ENCODE measurements at regions not wholly inside any gene's neighbourhood (a gene's known extent, or its start where the extent isn't known, plus 50 kb on each side); places are given as distances from the start of the nearest gene placed in this dataset.

GRCh38 chrX:107508925-107509324 lies 59.5 kb downstream of the FRMPD3 start:
- Histone ChIP-seq H3K9me1 (ENCODE audit: insufficient read depth, low read length) (no peaks in the 10 kb centered on the region), H3K56ac (ENCODE audit: extremely low read depth, insufficient read depth, low read length) (no peak overlapping the region), H3K4me2 (ENCODE audit: low read depth, low read length) (no peak overlapping the region), H2AK9ac (replicated peaks; ENCODE audit: low read depth, low read length, poor library complexity) (no peak overlapping the region), H3K14ac (replicated peaks; ENCODE audit: low read depth, low read length) (no peak overlapping the region), H4K20me1 (ENCODE audit: insufficient read depth, low read length) (no peaks in the 10 kb centered on the region), H3K4me3 (ENCODE audit: insufficient read depth, low read depth, low read length) (no peak overlapping the region), H3K27ac (ENCODE audit: insufficient read depth, low read length) (no peak overlapping the region), H2BK5ac (ENCODE audit: low read depth, low read length, poor library complexity, severe bottlenecking) (no peak overlapping the region), H2BK120ac (ENCODE audit: low read depth, low read length) (no peak overlapping the region), H3K79me1 (ENCODE audit: low read depth in 1 of 2, low read length in 2 of 2) (no peaks in the 10 kb centered on the region), H2BK15ac (ENCODE audit: low read depth, low read length) (no peak overlapping the region), H3K9me3 (ENCODE audit: control insufficient read depth, insufficient read depth, low read length) (peaks cover 5% of the 10 kb centered on the region; the same call in 1 of the 2 replicates), H3K23ac (ENCODE audit: low read depth, low read length) (no peak overlapping the region), H4K91ac (ENCODE audit: insufficient read depth, low read depth, low read length) (no peak overlapping the region), H3K18ac (ENCODE audit: low read depth, low read length) (no peak overlapping the region), H3K4me1 (ENCODE audit: control insufficient read depth, insufficient read depth, low read length) (no peaks in the 10 kb centered on the region), H3K9ac (ENCODE audit: low read depth, low read length) (no peak overlapping the region), H4K5ac (ENCODE audit: low read depth, low read length) (no peak overlapping the region), H3K27me3 (ENCODE audit: control insufficient read depth, insufficient read depth, low read length) (peaks cover 58% of the 10 kb centered on the region), H2BK20ac (ENCODE audit: low read depth, low read length) (no peak overlapping the region), H3K36me3 (ENCODE audit: control insufficient read depth, insufficient read depth, low read length) (no peaks in the 10 kb centered on the region), H2AK5ac (ENCODE audit: low read depth, low read length) (no peak overlapping the region), H3K4ac (ENCODE audit: low read depth, low read length) (no peak overlapping the region), H4K8ac (ENCODE audit: low read depth in 2 of 2, low read length in 2 of 2) (no peak overlapping the region), H2AFZ (replicated peaks; ENCODE audit: low read length, poor library complexity) (no peak overlapping the region)
- in situ Hi-C loops (cut with MboI; ENCODE audit: low sequenced_read_pairs), result no loop called here
- ATAC-seq (ENCODE audit: low read depth) (no peak), DNase-seq (no peak)
- TF ChIP-seq RCOR1 (IDR thresholded peaks at IDR 0.05; ENCODE audit: insufficient replicate concordance, low read length), result no peak
- TF ChIP-seq RFX5 (IDR thresholded peaks at IDR 0.05; ENCODE audit: low read depth, low read length), result no peak
- no peak for TF ChIP-seq NFE2L2 (IDR thresholded peaks at IDR 0.05; ENCODE audit: low read depth, low read length)
- TF ChIP-seq RAD21 (IDR thresholded peaks at IDR 0.05; ENCODE audit: low read length), result no peak
- TF ChIP-seq MAZ (IDR thresholded peaks at IDR 0.05; ENCODE audit: borderline replicate concordance, low read depth, low read length), result no peak
- no peak for TF ChIP-seq FOS (IDR thresholded peaks at IDR 0.05; ENCODE audit: low read depth, low read length)
- TF ChIP-seq ELK1 (IDR thresholded peaks at IDR 0.05; ENCODE audit: borderline replicate concordance, low read depth, low read length), result no peak
- TF ChIP-seq CTCF (conservative IDR thresholded peaks at IDR 0.05; ENCODE audit: low read depth, low read length), result no peak
- TF ChIP-seq CHD1 (IDR thresholded peaks at IDR 0.05; ENCODE audit: low read depth, low read length), result no peak
- no peak for TF ChIP-seq MXI1 (IDR thresholded peaks at IDR 0.05; ENCODE audit: borderline replicate concordance, low read depth, low read length)
- TF ChIP-seq POLR2A (IDR thresholded peaks at IDR 0.05; ENCODE audit: low read depth, low read length), result no peak
- TF ChIP-seq BHLHE40 (IDR thresholded peaks at IDR 0.05; ENCODE audit: low read depth, low read length), result no peak
- no peak for TF ChIP-seq USF2 (IDR thresholded peaks at IDR 0.05; ENCODE audit: low read depth, low read length)
- no peak for TF ChIP-seq MAFK (IDR thresholded peaks at IDR 0.05; ENCODE audit: low read depth, low read length)
- no peak for TF ChIP-seq CEBPB (IDR thresholded peaks at IDR 0.05; ENCODE audit: low read depth, low read length)
- no peak for TF ChIP-seq SMC3 (IDR thresholded peaks at IDR 0.05; ENCODE audit: low read depth, low read length)
- no CpG with 5 or more reads among the region's 3 CpGs for WGBS, 2 experiments (ENCODE audit: extremely low coverage in 2 of 2, insufficient read length in 1 of 2)
- dilution Hi-C loops (cut with HindIII; ENCODE audit: low sequenced_read_pairs, unreplicated experiment), result no loop called here
- intact Hi-C loops (cut with micrococcal nuclease), result no loop called here
- ChIA-PET CTCF (no interaction called here), POLR2A (ENCODE audit: unreplicated experiment) (no interaction called here)
- BruUV-seq (replicated peaks), result no TSS peak
